Bone marrow (tissue), 2 donors: ENCODE measurements at regions not wholly inside any gene's neighbourhood (a gene's known extent, or its start where the extent isn't known, plus 50 kb on each side); places are given as distances from the start of the nearest gene placed in this dataset.

Experiments used
- DNase-seq, 2 donors: peaks; one replicate each; lab custom pipeline; 2025; lab: John Stamatoyannopoulos, UW

- no peak for DNase-seq
Observed at GRCh38 chr15:96002890-96003859, 327.3 kb upstream of the NR2F2 start.

- DNase-seq, result no peak
Observed at GRCh38 chr15:96005906-96006305, 324.6 kb upstream of the NR2F2 start.

- no peak for DNase-seq
Observed at GRCh38 chr15:96011136-96011535, 319.4 kb upstream of the NR2F2 start.

- DNase-seq, result no peak
Observed at GRCh38 chr15:96014939-96015338, 315.6 kb upstream of the NR2F2 start.

- DNase-seq, result no peak
Observed at GRCh38 chr15:96019114-96019513, 311.4 kb upstream of the NR2F2 start.

GRCh38 chr15:96020133-96020532, 310.4 kb upstream of the NR2F2 start:
- DNase-seq, result no peak

GRCh38 chr15:96020797-96021196, 309.7 kb upstream of the NR2F2 start:
- DNase-seq, result no peak

GRCh38 chr15:96023081-96023480, 307.4 kb upstream of the NR2F2 start:
- no peak for DNase-seq

GRCh38 chr15:96027501-96027900, 303.0 kb upstream of the NR2F2 start:
- no peak for DNase-seq

- DNase-seq, result no peak
Observed at GRCh38 chr15:96028620-96029019, 301.9 kb upstream of the NR2F2 start.

- DNase-seq, result no peak
Observed at GRCh38 chr15:96029172-96029571, 301.3 kb upstream of the NR2F2 start.

GRCh38 chr15:96031426-96032110, 298.9 kb upstream of the NR2F2 start:
- DNase-seq, result no peak

- DNase-seq, result no peak
Observed at GRCh38 chr15:96035091-96035490, 295.4 kb upstream of the NR2F2 start.

GRCh38 chr15:96035635-96036034, 294.9 kb upstream of the NR2F2 start:
- no peak for DNase-seq

- no peak for DNase-seq
Observed at GRCh38 chr15:96037584-96037983, 292.9 kb upstream of the NR2F2 start.

- DNase-seq, result no peak
Observed at GRCh38 chr15:96038131-96038530, 292.4 kb upstream of the NR2F2 start.

GRCh38 chr15:96038650-96039049, 291.9 kb upstream of the NR2F2 start:
- no peak for DNase-seq

GRCh38 chr15:96041982-96042733, 288.3 kb upstream of the NR2F2 start:
- DNase-seq, result no peak

- DNase-seq, result no peak
Observed at GRCh38 chr15:96042734-96043224, 287.7 kb upstream of the NR2F2 start.

- DNase-seq, result no peak
Observed at GRCh38 chr15:96043591-96044171, 286.8 kb upstream of the NR2F2 start.

- no peak for DNase-seq
Observed at GRCh38 chr15:96046620-96047240, 283.8 kb upstream of the NR2F2 start.
